AG10803 (cell line): ENCODE measurements at regions not wholly inside any gene's neighbourhood (a gene's known extent, or its start where the extent isn't known, plus 50 kb on each side); places are given as distances from the start of the nearest gene placed in this dataset.

Source experiments
- DNase-seq: peaks from one replicate; pipeline ENCODE4 v3.0.0; 2010; ENCODE audit warnings: low read depth
- H3K4me3 ChIP-seq: 2 replicates; pipeline ENCODE4 v1.5.1; 2011; ENCODE audit warnings: mild to moderate bottlenecking, low read length, control low read depth
- CTCF ChIP-seq: conservative IDR thresholded peaks from 2 replicates; pipeline ENCODE4 v1.5.1; 2011; ENCODE audit warnings: mild to moderate bottlenecking, low read length, control low read depth, inconsistent platforms

GRCh38 chr1:229107304-229107815 lies 163.6 kb upstream of the RAB4A start:
- TF ChIP-seq CTCF = no peak
- DNase-seq = no peak
- H3K4me3 ChIP-seq = no peak overlapping the region

- DNase-seq = no peak
- TF ChIP-seq CTCF = no peak
- H3K4me3 ChIP-seq = no peak overlapping the region
Observed at GRCh38 chr1:229107972-229108371, 162.9 kb upstream of the RAB4A start.

GRCh38 chr1:229108598-229109201 lies 162.2 kb upstream of the RAB4A start:
- TF ChIP-seq CTCF = no peak
- no peak for DNase-seq
- no peak overlapping the region for H3K4me3 ChIP-seq

GRCh38 chr1:229109320-229109761 lies 161.6 kb upstream of the RAB4A start:
- no peak for DNase-seq
- no peak overlapping the region for H3K4me3 ChIP-seq
- no peak for TF ChIP-seq CTCF

GRCh38 chr1:229110986-229111385 lies 159.9 kb upstream of the RAB4A start:
- DNase-seq = no peak
- no peak overlapping the region for H3K4me3 ChIP-seq
- TF ChIP-seq CTCF = no peak

GRCh38 chr1:229111703-229112319 lies 159.1 kb upstream of the RAB4A start:
- TF ChIP-seq CTCF = no peak

More at GRCh38 chr1:229111703-229112319, 159.1 kb upstream of the RAB4A start:
- DNase-seq = no peak
- no peak overlapping the region for H3K4me3 ChIP-seq
